B cell (primary cell): ENCODE measurements at regions not wholly inside any gene's neighbourhood (a gene's known extent, or its start where the extent isn't known, plus 50 kb on each side); places are given as distances from the start of the nearest gene placed in this dataset.

Experiments used
- ATAC-seq: fragments of 200-7000 bp; cut with Tn5 transposase; one replicate; pipeline ENCODE4 v1.10.0; 2021; ENCODE audit warnings: low read depth, mild to moderate bottlenecking, moderate number of reproducible peaks, moderate library complexity
- CTCF ChIA-PET: fragments of 350-600 bp; sonication (Branson Sonifier 250); formaldehyde crosslinking; loops from one replicate; lab custom pipeline; 2021; ENCODE audit warnings: antibody characterized with exemption, inconsistent platforms; lab: Charles Lee
- POLR2A ChIA-PET: fragments of 350-600 bp; sonication (Branson Sonifier 250); formaldehyde crosslinking; loops from one replicate; lab custom pipeline; 2021; ENCODE audit warnings: antibody characterized with exemption; lab: Charles Lee
- DNase-seq: peaks from one replicate; pipeline ENCODE4 v3.0.0; 2013
- H2AFZ ChIP-seq: 2 replicates; pipeline ENCODE4 v1.6.1; 2012; ENCODE audit warnings: mild to moderate bottlenecking, low read depth, low read length; ENCODE audit not compliant: insufficient read depth, poor library complexity, severe bottlenecking
- H3K27ac ChIP-seq, 2 donors: 1 replicate in 1 of 2; 2 replicates in 1 of 2; pipeline ENCODE4 v1.5.1; 2012 to 2013; ENCODE audit warnings: low read length in 2 of 2, mild to moderate bottlenecking in 2 of 2, moderate library complexity in 1 of 2
- H3K27me3 ChIP-seq, 4 experiments: fragments of 200-600 bp in 1 of 4; sonication (generic) in 1 of 4; replicated peaks in 1 of 4; 1 replicate in 2 of 4; 2 replicates in 2 of 4; pipeline versions ENCODE4 v1.6.1 to v1.7.0; 2013 to 2016; ENCODE audit warnings: low read length in 3 of 4, mild to moderate bottlenecking in 2 of 4, mixed read lengths in 1 of 4, moderate library complexity in 1 of 4; ENCODE audit not compliant: insufficient read depth in 4 of 4, control insufficient read depth in 3 of 4; ENCODE audit errors: control extremely low read depth in 1 of 4
- H3K36me3 ChIP-seq, 2 experiments: replicated peaks in 1 of 2; 1 replicate in 1 of 2; 2 replicates in 1 of 2; pipeline versions ENCODE4 v1.6.1 to v1.7.1; 2013; ENCODE audit warnings: low read length in 1 of 2; ENCODE audit not compliant: insufficient read depth in 2 of 2, control insufficient read depth in 1 of 2; ENCODE audit errors: control extremely low read depth in 1 of 2, extremely low read depth in 1 of 2
- H3K4me1 ChIP-seq, 2 donors: fragments of 200-600 bp in 1 of 2; sonication (generic) in 1 of 2; 1 replicate in 1 of 2; 2 replicates in 1 of 2; pipeline versions ENCODE4 v1.5.1 to v1.6.1; 2013 to 2017; ENCODE audit warnings: low read length in 2 of 2; ENCODE audit not compliant: control insufficient read depth in 2 of 2, insufficient read depth in 2 of 2
- H3K4me2 ChIP-seq: replicated peaks from 2 replicates; pipeline ENCODE3; 2012; ENCODE audit warnings: mild to moderate bottlenecking, low read depth, low read length; ENCODE audit not compliant: poor library complexity, severe bottlenecking
- H3K4me3 ChIP-seq, 5 experiments: fragments of 200-600 bp in 1 of 5; sonication (generic) in 1 of 5; 1 replicate in 3 of 5; 2 replicates in 2 of 5; pipeline versions ENCODE4 v1.5.1 to v1.7.0; 2011 to 2016; ENCODE audit warnings: low read length in 4 of 5, mild to moderate bottlenecking in 4 of 5, low read depth in 2 of 5, control low read depth in 1 of 5, moderate library complexity in 1 of 5; ENCODE audit not compliant: insufficient read depth in 1 of 5; ENCODE audit errors: control extremely low read depth in 1 of 5, extremely low read depth in 1 of 5
- H3K79me2 ChIP-seq: fragments of 200-600 bp; sonication (generic); one replicate; pipeline ENCODE4 v1.6.0; 2016; ENCODE audit warnings: low read length; ENCODE audit not compliant: control insufficient read depth, insufficient read depth
- H3K9ac ChIP-seq: fragments of 200-600 bp; sonication (generic); 2 replicates; pipeline ENCODE4 v1.6.1; 2017; ENCODE audit warnings: mild to moderate bottlenecking, low read length, moderate library complexity
- H3K9me3 ChIP-seq, 3 donors: one replicate each; pipeline versions ENCODE4 v1.6.1 to v1.7.1; 2013; ENCODE audit warnings: low read length in 2 of 3; ENCODE audit not compliant: control insufficient read depth in 2 of 3, insufficient read depth in 1 of 3; ENCODE audit errors: control extremely low read depth in 1 of 3
- H4K20me1 ChIP-seq: 2 replicates; pipeline ENCODE4 v1.6.0; 2012; ENCODE audit warnings: mild to moderate bottlenecking, low read length; ENCODE audit not compliant: insufficient read depth, control insufficient read depth, poor library complexity, severe bottlenecking
- H3K27ac Mint-ChIP-seq: one replicate; pipeline ENCODE4 v1.8.0; 2021; ENCODE audit warnings: mixed read lengths
- H3K27me3 Mint-ChIP-seq: one replicate; pipeline ENCODE4 v1.8.0; 2021; ENCODE audit warnings: mixed read lengths
- H3K4me1 Mint-ChIP-seq: one replicate; pipeline ENCODE4 v1.8.0; 2021; ENCODE audit warnings: mixed read lengths
- H3K4me3 Mint-ChIP-seq: one replicate; pipeline ENCODE4 v1.8.0; 2021; ENCODE audit warnings: mixed read lengths
- H3K9me3 Mint-ChIP-seq: one replicate; pipeline ENCODE4 v1.8.0; 2022; ENCODE audit warnings: mixed read lengths; ENCODE audit not compliant: insufficient read depth
- EZH2 ChIP-seq: IDR thresholded peaks from 2 replicates; pipeline ENCODE4 v1.6.1; 2012; ENCODE audit warnings: borderline replicate concordance, low read depth, mild to moderate bottlenecking, moderate library complexity, low read length; ENCODE audit not compliant: insufficient read depth, poor library complexity, severe bottlenecking
- whole genome bisulfite sequencing: methylation state at CpG from one replicate; pipeline ENCODE4 v1.1.5; 2013; ENCODE audit warnings: missing lambda C conversion rate; ENCODE audit not compliant: insufficient coverage; 5-methylcytosine and 5-hydroxymethylcytosine counted together
- intact Hi-C: fragments of 100-400 bp; cut with micrococcal nuclease; formaldehyde crosslinking; loops from one replicate; pipeline ENCODE4 v1.10.0; 2022
- TF ChIP-seq, protein P1 (sequence below): fragments of 200-600 bp; IDR thresholded peaks from one replicate; pipeline ENCODE4 v1.8.0; 2022; ENCODE audit warnings: antibody characterized with exemption, mild to moderate bottlenecking

DNA sequence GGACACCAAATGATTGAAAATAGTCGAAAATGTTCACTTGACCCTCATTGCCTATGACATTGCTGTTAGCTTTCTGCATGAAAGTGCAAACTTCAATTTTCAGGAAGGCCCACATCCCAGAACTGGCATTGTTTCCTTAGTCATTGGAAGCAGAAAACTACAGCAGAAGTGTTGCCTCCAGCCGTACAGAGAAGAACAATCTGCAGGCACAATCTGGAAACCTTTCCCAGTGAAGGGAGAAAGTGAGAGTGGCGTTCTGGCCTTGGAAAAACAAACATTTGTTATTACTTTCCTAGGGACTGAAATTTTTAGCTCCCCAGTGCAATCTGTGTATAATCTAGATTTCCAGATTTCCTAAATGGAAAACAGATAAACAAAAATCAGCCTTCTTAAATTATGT, 529.5 kb upstream of the RBFOX1 start:
- ATAC-seq (no peak), DNase-seq (no peak)
- WGBS, result 88% methylated on average over 1 of the region's 3 CpGs
- intact Hi-C loops, result no loop called here
- no peak overlapping the region for H3K9ac ChIP-seq
- Mint-ChIP-seq H3K27ac (no peak overlapping the region), H3K4me3 (no peak overlapping the region), H3K4me1 (no peaks in the 10 kb centered on the region), H3K27me3 (no peaks in the 10 kb centered on the region), H3K9me3 (peaks cover 4% of the 10 kb centered on the region)
- no peak overlapping the region for H3K4me3 ChIP-seq
- no peaks in the 10 kb centered on the region for H3K36me3 ChIP-seq
- peaks cover 0 to 3% (median 0%) of the 10 kb centered on the region in 3 donors for H3K9me3 ChIP-seq
- no peaks in the 10 kb centered on the region for H4K20me1 ChIP-seq
- H3K4me1 ChIP-seq, result no peaks in the 10 kb centered on the region
- H3K27me3 ChIP-seq, result no peaks in the 10 kb centered on the region
- ChIA-PET CTCF (no interaction called here), POLR2A (no interaction called here)
- H3K4me2 ChIP-seq, result no peak overlapping the region
- no peaks in the 10 kb centered on the region for H3K79me2 ChIP-seq
- no peak overlapping the region for H2AFZ ChIP-seq
- no peak for TF ChIP-seq EZH2
- TF ChIP-seq, protein P1, sequence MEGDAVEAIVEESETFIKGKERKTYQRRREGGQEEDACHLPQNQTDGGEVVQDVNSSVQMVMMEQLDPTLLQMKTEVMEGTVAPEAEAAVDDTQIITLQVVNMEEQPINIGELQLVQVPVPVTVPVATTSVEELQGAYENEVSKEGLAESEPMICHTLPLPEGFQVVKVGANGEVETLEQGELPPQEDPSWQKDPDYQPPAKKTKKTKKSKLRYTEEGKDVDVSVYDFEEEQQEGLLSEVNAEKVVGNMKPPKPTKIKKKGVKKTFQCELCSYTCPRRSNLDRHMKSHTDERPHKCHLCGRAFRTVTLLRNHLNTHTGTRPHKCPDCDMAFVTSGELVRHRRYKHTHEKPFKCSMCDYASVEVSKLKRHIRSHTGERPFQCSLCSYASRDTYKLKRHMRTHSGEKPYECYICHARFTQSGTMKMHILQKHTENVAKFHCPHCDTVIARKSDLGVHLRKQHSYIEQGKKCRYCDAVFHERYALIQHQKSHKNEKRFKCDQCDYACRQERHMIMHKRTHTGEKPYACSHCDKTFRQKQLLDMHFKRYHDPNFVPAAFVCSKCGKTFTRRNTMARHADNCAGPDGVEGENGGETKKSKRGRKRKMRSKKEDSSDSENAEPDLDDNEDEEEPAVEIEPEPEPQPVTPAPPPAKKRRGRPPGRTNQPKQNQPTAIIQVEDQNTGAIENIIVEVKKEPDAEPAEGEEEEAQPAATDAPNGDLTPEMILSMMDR, result no peak
- H3K27ac ChIP-seq, result no peak overlapping the region

DNA sequence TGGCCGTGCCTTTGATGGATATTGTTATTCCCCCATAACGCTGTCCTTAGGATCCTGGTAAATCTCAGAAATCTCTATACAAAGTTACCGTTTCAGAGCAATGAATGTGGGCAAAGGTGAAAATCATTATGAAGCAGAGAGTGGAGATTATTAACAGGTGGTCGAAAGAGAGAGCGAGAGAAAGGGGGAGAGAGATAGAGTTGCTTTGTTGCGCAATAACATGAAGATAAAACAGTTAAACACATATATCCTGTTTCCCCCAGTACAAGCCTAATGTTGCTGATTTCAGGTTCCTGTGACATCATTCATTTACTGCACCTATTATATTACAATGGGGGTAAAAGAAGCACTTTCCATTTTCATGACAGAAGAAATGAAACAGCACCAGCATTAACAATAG, 535.4 kb upstream of the RBFOX1 start:
- Histone ChIP-seq H3K27me3 (no peaks in the 10 kb centered on the region), H3K4me3 (no peak overlapping the region), H4K20me1 (no peaks in the 10 kb centered on the region), H3K4me2 (no peak overlapping the region), H3K4me1 (no peaks in the 10 kb centered on the region), H3K36me3 (no peaks in the 10 kb centered on the region), H3K79me2 (no peaks in the 10 kb centered on the region), H3K9ac (no peak overlapping the region), H3K27ac (no peak overlapping the region), H3K9me3 (no peaks in the 10 kb centered on the region), H2AFZ (no peak overlapping the region)
- Mint-ChIP-seq H3K4me1 (no peaks in the 10 kb centered on the region), H3K27ac (no peak overlapping the region), H3K27me3 (no peaks in the 10 kb centered on the region), H3K9me3 (peaks cover 3% of the 10 kb centered on the region), H3K4me3 (no peak overlapping the region)
- ChIA-PET POLR2A (no interaction called here), CTCF (no interaction called here)
- DNase-seq (no peak), ATAC-seq (no peak)
- no CpG with 5 or more reads among the region's 6 CpGs for WGBS
- TF ChIP-seq EZH2, result no peak
- TF ChIP-seq, protein P1, result no peak
- intact Hi-C loops, result no loop called here
